CD4-positive, alpha-beta T cell treated with Interleukin-4 for 4 hours (primary cell): ENCODE measurements at regions not wholly inside any gene's neighbourhood (a gene's known extent, or its start where the extent isn't known, plus 50 kb on each side); places are given as distances from the start of the nearest gene placed in this dataset.

Source experiments
- DNase-seq: peaks from one replicate; pipeline ENCODE4 v3.0.0-alpha.2; 2020

- DNase-seq: peak; percentile 18
Measured at GRCh38 chr2:111632661-111633060, 251.3 kb downstream of the ANAPC1 start.

GRCh38 chr2:111633189-111633588 lies 250.8 kb downstream of the ANAPC1 start:
- no peak for DNase-seq

GRCh38 chr2:111633643-111634042 lies 250.3 kb downstream of the ANAPC1 start:
- DNase-seq: no peak

GRCh38 chr2:111634050-111634794 lies 249.8 kb downstream of the ANAPC1 start:
- DNase-seq: peak; percentile 47

GRCh38 chr2:111634995-111635538 lies 248.9 kb downstream of the ANAPC1 start:
- DNase-seq: no peak

- no peak for DNase-seq
Measured at GRCh38 chr2:111636905-111637304, 247.1 kb downstream of the ANAPC1 start.

- no peak for DNase-seq
Measured at GRCh38 chr2:111638274-111638877, 245.6 kb downstream of the ANAPC1 start.

- no peak for DNase-seq
Measured at GRCh38 chr2:111640480-111640879, 243.5 kb downstream of the ANAPC1 start.

- no peak for DNase-seq
Measured at GRCh38 chr2:111642586-111643327, 241.2 kb downstream of the ANAPC1 start.

GRCh38 chr2:111643759-111644158 lies 240.2 kb downstream of the ANAPC1 start:
- no peak for DNase-seq

GRCh38 chr2:111647359-111647758 lies 236.6 kb downstream of the ANAPC1 start:
- no peak for DNase-seq

- DNase-seq: no peak
Measured at GRCh38 chr2:111652038-111652437, 232.0 kb downstream of the ANAPC1 start.

- DNase-seq: no peak
Measured at GRCh38 chr2:111652681-111653080, 231.3 kb downstream of the ANAPC1 start.

- no peak for DNase-seq
Measured at GRCh38 chr2:111653103-111653624, 230.8 kb downstream of the ANAPC1 start.

GRCh38 chr2:111653913-111654312 lies 230.1 kb downstream of the ANAPC1 start:
- no peak for DNase-seq

GRCh38 chr2:111654829-111655228 lies 229.2 kb downstream of the ANAPC1 start:
- no peak for DNase-seq

GRCh38 chr2:111656436-111656835 lies 227.6 kb downstream of the ANAPC1 start:
- no peak for DNase-seq

GRCh38 chr2:111656894-111657293 lies 227.1 kb downstream of the ANAPC1 start:
- DNase-seq: no peak

GRCh38 chr2:111657351-111657975 lies 226.5 kb downstream of the ANAPC1 start:
- DNase-seq: no peak

GRCh38 chr2:111659361-111660333 lies 224.3 kb downstream of the ANAPC1 start:
- DNase-seq: no peak

- no peak for DNase-seq
Measured at GRCh38 chr2:111660811-111661210, 223.2 kb downstream of the ANAPC1 start.
